IMR-90 (cell line): ENCODE measurements at regions not wholly inside any gene's neighbourhood (a gene's known extent, or its start where the extent isn't known, plus 50 kb on each side); places are given as distances from the start of the nearest gene placed in this dataset.

Experiments used
- BHLHE40 ChIP-seq: fragments of 150-350 bp; IDR thresholded peaks from 2 replicates; pipeline ENCODE4 v1.6.1; 2016; ENCODE audit warnings: mild to moderate bottlenecking, low read depth, low read length
- CEBPB ChIP-seq: IDR thresholded peaks from 2 replicates; pipeline ENCODE4 v1.6.1; 2012; ENCODE audit warnings: low read depth, low read length, improper control_type of control experiment
- CHD1 ChIP-seq: IDR thresholded peaks from 2 replicates; pipeline ENCODE4 v1.6.1; 2012; ENCODE audit warnings: low read depth, low read length, improper control_type of control experiment
- CTCF ChIP-seq: conservative IDR thresholded peaks from 2 replicates; pipeline ENCODE4 v1.5.1; 2012; ENCODE audit warnings: mild to moderate bottlenecking, low read depth, low read length, improper control_type of control experiment
- ELK1 ChIP-seq: fragments of 150-350 bp; IDR thresholded peaks from 2 replicates; pipeline ENCODE4 v1.6.1; 2016; ENCODE audit warnings: low read depth, mild to moderate bottlenecking, low read length, moderate library complexity, borderline replicate concordance
- MAZ ChIP-seq: IDR thresholded peaks from 2 replicates; pipeline ENCODE4 v1.6.1; 2012; ENCODE audit warnings: low read depth, mild to moderate bottlenecking, low read length, improper control_type of control experiment, moderate library complexity, borderline replicate concordance
- NFE2L2 ChIP-seq: fragments of 150-350 bp; IDR thresholded peaks from 2 replicates; pipeline ENCODE4 v1.6.1; 2016; ENCODE audit warnings: low read depth, mild to moderate bottlenecking, low read length
- POLR2A ChIP-seq: IDR thresholded peaks from 2 replicates; pipeline ENCODE4 v1.6.1; 2012; ENCODE audit warnings: mild to moderate bottlenecking, low read depth, low read length
- RCOR1 ChIP-seq: IDR thresholded peaks from 2 replicates; pipeline ENCODE4 v1.6.1; 2012; ENCODE audit warnings: mild to moderate bottlenecking, low read length, improper control_type of control experiment; ENCODE audit not compliant: insufficient replicate concordance
- SMC3 ChIP-seq: fragments of 150-350 bp; IDR thresholded peaks from 2 replicates; pipeline ENCODE4 v1.6.1; 2016; ENCODE audit warnings: low read depth, mild to moderate bottlenecking, antibody characterized with exemption, low read length, moderate library complexity
- USF2 ChIP-seq: fragments of 150-350 bp; IDR thresholded peaks from 2 replicates; pipeline ENCODE4 v1.6.1; 2017; ENCODE audit warnings: mild to moderate bottlenecking, antibody characterized with exemption, low read length, low read depth

DNA sequence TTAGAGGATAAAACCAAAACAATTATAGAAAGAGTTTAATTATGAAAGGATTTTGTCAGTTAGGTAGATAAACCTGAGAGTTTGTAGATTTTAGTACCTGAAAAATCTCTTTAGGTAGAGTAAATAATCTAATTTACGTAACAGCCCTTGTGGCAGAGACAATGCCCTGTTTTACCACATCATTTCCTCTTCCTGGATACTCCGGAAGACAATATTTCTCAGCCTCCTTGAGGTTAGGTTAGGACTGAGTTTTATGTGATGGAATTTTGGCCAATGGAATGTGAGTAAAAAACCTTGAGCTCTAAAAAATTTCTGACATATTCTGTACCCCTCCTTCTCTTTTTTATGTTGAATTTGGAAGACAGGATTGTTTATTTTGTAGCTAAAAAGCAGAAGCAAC lies 50.7 kb upstream of the TPRG1 start:
- TF ChIP-seq NFE2L2 (no peak), MAZ (no peak), CTCF (no peak), SMC3 (no peak), POLR2A (no peak), USF2 (no peak), CEBPB (no peak), BHLHE40 (no peak), RCOR1 (no peak), CHD1 (no peak), ELK1 (no peak)
